ENCODE measurements at regions not wholly inside any gene's neighbourhood (a gene's known extent, or its start where the extent isn't known, plus 50 kb on each side); places are given as distances from the start of the nearest gene placed in this dataset.
A peak's percentile ranks its signal among the peaks of the same experiment; 100 is the strongest.

- DNase-seq (ENCODE audit: low read depth), result no peak
These were observed 100.8 kb upstream of the CXorf66 start for GRCh38 chrX:140065961-140066662.

GRCh38 chrX:140064993-140065392 is 99.7 kb upstream of the CXorf66 start:
- DNase-seq (ENCODE audit: low read depth), result no peak
- no peak for TF ChIP-seq CTCF (IDR thresholded peaks at IDR 0.05; ENCODE audit: control insufficient read depth, insufficient read depth, low read depth, low read length, missing control alignments)
- no peak overlapping the region for H3K4me3 ChIP-seq (ENCODE audit: control insufficient read depth, low read depth, low read length)

More at GRCh38 chrX:140065961-140066662, 100.8 kb upstream of the CXorf66 start:
- H3K4me3 ChIP-seq (ENCODE audit: control insufficient read depth, low read depth, low read length), result no peak overlapping the region
- no peak for TF ChIP-seq CTCF (IDR thresholded peaks at IDR 0.05; ENCODE audit: control insufficient read depth, insufficient read depth, low read depth, low read length, missing control alignments)

DNA sequence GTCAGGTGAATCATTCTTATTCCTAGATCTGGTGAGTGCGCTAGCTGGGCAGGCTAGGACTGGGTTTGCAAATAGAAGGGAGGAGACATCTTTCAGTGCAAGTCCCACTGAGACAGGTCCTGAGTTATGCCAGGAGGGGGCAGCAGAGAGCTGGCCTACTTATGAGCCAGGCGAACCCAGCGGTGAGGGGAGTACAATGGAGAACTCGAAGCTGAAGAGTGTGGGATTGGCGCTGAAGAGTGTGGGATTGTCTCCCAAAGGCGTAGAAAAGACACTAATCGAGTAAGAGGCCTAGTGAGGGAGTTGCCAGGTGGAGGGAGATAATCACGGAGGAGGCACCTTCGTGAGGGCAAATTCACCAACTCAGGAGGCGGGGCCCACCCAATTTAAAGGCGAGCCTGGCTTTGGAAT is 91.7 kb upstream of the CXorf66 start:
- H3K4me3 ChIP-seq (ENCODE audit: control insufficient read depth, low read depth, low read length), result no peak overlapping the region
- peak; percentile 89 for TF ChIP-seq CTCF (IDR thresholded peaks at IDR 0.05; ENCODE audit: control insufficient read depth, insufficient read depth, low read depth, low read length, missing control alignments)
- peak; percentile 17 for DNase-seq (ENCODE audit: low read depth)

- DNase-seq (ENCODE audit: low read depth), result no peak
- no peak overlapping the region for H3K4me3 ChIP-seq (ENCODE audit: control insufficient read depth, low read depth, low read length)
- no peak for TF ChIP-seq CTCF (IDR thresholded peaks at IDR 0.05; ENCODE audit: control insufficient read depth, insufficient read depth, low read depth, low read length, missing control alignments)
These were observed 88.5 kb upstream of the CXorf66 start for GRCh38 chrX:140053846-140054245.

- H3K4me3 ChIP-seq (ENCODE audit: control insufficient read depth, low read depth, low read length), result no peak overlapping the region
- DNase-seq (ENCODE audit: low read depth), result no peak
- TF ChIP-seq CTCF (IDR thresholded peaks at IDR 0.05; ENCODE audit: control insufficient read depth, insufficient read depth, low read depth, low read length, missing control alignments), result peak; percentile 20
These were observed 85.6 kb upstream of the CXorf66 start for GRCh38 chrX:140050906-140051305.

DNA sequence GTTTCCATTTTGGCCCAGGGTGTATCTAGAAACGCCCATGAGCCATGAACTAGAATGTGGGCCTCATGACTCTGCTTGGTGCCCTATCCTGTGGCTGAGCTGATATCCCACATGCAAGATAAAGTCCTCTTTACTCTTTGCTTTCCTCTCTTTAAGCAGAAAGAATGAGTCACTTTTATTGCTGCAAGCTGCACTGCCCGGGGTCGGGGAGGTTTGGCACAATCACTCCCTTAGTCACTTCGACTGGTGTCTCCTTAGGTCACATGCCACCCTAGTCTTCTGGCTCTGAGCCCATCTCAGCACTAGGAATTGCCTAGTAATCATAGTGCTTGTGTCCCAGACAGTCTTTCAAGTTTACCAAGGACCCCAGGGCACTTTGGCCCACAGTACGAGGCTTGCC is 75.1 kb upstream of the CXorf66 start:
- TF ChIP-seq CTCF (IDR thresholded peaks at IDR 0.05; ENCODE audit: control insufficient read depth, insufficient read depth, low read depth, low read length, missing control alignments), result no peak
- DNase-seq (ENCODE audit: low read depth), result no peak
- H3K4me3 ChIP-seq (ENCODE audit: control insufficient read depth, low read depth, low read length), result no peak overlapping the region
